ENCODE measurements at regions not wholly inside any gene's neighbourhood (a gene's known extent, or its start where the extent isn't known, plus 50 kb on each side); places are given as distances from the start of the nearest gene placed in this dataset.
"Not testable (repeated sequence)": the region's sequence is repeated elsewhere in the genome, so short reads cannot be mapped to it uniquely, and the experiment has no call there.

DNA sequence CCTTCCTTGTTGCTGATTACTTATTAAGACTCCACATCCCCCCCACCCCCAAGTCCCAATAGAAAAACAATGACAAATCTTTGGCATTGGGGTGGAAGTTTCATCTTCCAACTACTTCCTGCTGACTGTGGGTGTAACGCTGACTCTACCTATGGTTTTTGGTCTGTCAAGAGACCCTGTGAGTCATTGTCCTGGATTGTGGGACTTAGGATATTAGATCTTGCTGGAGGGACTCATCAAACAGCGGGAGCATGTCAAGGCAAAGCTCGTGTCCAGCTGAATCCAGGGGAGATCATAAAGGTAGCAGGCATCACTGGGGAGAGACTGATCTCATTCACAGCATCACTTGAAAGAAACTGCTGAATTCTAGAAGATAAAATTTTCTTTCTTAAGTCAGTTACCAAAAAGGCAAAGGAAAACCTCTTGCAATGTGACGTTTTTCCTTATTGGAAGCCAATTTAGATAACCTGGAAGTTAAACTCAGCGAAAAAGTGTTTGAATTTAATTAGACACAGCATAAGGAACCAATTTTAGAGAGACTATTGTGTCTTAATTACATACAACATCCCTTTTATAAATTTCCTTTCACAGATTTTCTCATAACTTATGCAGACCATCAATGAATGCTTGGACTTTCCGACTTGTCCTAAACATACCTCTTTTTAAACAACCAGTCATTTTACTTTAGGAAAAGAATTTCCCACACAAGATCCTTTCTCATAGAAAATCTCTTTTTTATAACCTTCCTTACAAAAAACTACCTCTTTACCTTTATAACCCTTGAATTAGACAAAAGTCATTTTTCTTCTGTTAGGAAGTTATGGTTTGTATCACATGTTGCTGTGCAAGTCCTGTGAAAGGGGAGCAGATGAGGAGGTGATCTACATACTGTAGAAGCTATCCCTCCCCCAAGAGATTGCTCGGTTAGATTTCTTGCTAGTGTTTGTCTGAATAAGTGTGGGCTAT lies 94.6 kb upstream of the SCAF11 start:
- DNase-seq = no peak

DNA sequence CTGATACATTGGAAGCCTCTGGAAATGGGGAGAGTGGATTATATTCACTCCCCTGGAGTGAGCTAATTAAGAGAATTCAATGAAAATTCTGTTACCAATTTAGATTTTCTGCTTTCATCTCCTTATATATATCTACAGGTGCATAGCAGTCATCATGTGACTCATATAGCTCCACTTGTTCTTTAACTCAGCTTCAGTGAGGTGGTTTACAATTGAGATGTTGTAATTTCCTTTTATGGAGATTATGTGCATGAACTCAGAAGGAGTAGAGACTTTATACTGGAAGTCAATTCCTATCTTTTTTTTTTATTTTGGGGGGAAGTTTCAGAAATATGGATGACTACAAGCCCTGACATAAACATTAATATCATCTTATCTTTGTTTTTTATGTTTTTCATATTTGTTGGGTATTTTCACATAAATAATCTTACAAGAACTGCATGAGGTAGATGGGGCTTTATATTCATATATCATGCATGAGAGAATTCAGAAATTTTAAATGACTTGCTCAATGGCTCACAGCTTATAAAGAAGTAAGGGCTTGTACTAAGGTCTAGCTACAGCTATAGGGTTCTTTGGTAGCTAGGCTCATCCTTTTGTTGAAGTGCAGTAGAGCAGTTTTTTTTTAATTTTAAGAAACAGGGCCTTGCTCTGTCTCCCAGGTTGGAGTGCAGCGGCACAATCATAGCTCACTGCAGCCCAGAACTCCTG lies 92.3 kb upstream of the SCAF11 start:
- DNase-seq = no peak

DNA sequence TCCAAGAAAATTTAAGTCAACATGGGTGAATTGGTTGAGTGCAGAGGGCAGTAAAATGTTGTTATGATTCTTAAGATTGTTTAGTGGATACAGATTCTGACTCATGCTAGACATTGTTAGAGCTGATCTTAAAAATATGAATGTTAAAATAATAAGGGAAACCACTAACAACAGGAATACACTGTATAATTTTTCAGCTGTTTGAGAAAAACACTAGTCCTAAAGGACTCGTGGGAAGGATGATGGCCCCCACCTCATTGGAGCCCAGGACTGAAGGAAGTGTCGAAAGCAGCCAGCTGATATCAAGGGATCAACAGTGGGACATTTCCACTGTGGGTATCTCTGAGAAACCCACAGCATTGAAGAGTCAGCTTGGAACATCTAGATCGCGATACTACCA lies 82.9 kb upstream of the SCAF11 start:
- DNase-seq = no peak

DNA sequence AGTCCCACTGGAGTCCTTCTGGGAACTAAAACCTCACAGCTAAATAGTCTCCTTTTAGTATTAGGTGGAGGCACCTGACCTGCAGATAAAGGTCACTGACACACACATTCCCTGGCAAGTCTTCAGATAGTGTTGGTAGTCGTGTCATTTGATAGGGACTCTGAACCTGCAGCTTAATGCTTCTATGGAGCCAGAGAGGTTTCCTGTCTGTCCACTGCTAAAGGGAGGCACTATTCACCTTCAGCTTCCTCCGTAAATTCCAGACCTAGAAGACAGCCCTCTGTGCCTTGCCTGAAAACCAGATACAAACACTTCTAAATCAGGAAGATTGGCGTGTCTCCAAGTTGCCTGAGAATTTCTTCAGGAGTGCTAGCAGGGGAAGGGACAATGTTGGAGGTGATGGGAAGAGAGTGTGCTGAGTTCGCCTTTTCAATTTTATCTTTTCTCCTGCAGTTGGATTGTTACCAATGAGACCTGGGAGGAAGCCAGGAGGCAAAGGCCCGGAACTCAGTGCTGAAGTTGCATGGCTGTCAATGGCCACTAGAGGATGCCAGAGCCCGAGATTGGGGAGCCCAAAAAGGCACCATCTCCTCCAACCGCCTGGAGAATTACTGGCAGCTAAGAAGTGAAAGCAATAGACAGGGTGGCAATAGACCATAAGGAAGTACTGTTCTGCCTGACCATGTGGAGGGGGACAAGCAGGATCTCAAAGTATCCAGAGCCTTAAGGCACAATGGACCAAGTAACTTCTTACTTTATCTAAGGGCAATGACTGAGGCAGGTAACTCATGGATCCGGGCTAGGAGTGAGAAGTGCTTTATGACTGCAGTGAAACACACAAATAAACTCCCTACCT lies 81.6 kb upstream of the SCAF11 start:
- peak; percentile 62 to 67 for DNase-seq

DNA sequence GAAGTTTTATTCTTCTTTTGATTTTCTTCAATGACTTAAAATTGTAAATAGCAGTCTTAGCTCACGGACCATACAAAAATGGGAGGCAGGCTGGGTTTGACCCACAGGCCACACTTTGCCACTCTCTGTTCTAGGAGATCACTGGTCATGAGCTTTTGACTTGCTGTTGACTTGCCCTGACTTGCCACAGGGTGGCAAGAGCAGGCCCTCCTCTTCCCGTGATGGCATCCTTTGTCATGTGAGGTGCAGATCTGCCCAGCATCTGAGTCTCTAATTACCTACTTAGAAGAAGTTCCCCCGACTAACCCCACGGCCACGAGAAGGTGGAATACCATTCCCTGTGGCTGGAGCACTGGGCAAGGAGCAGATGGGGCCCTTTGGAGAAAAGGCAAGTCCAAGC lies 81.0 kb upstream of the SCAF11 start:
- no peak for DNase-seq

DNA sequence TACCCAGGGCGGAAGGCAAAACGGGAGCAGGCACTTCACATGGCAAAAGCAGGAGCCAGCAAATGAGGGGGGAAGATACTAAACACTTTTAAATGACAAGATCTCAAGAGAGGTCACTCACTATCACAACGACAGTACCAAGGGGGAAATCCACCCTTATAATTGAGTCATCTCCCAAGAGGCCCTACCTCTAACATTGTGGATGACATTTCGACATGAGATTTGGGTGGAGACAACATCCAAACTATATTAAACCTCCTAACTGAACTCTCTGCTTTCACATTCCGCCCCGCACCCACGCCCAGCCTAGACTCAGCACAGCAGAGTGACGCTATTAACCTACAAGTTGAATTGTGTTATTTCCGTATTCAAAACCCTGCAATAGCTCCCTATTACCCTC lies 76.7 kb upstream of the SCAF11 start:
- DNase-seq = no peak

DNA sequence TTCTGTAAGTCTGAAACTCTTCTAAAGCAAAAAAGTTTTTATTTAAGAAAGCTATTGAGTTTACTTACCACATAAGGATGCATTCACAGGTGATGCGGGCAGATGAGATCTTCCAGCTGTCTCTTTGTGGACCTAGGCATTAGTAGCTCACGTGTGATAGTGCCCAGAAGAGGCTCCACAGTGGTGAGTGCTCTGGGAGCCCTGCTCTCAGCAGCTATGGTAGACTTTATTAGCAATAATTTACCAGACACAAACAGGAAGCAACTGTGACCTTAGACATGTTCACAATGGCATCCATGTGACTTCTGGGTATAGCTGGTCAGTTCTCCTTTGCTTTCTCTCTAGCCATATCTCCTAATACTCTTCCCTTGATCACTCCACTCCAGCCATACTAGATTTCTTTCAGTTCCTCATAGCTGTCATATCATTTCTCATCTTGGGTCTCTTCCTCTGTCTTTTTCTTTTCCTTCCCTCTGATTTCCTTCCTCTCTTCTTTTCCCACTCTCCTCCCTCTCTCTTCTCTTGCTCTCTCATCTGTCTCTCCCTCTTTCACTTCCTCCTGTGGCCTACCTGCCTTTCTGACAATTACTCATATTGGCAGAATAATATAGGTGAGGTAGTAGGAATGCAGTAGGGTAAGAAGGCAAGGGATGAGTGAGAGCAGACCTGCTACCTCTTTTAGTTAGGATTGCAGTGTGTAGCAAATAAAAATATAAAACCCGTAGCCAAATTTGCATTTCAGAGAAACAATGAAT lies 75.2 kb upstream of the SCAF11 start:
- no peak for DNase-seq

DNA sequence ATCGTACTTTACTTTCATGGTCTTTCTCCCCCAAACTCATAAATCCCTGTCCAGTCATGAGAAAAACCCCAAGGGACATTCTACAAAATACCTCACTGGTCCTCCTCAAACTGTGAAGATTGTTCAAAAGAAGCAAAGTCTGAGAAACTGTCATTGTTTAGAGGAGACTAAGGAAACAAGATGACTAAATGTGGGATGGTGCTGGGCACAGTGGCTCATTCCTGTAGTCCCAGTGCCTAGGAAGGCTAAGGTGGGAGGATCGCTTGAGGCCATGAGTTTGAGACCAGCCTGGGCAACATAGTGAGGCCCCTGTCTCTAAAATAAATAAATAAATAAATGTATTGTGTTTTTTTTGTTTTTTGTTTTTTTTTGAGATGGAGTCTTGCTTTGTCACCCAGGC lies 74.2 kb upstream of the SCAF11 start:
- no peak for DNase-seq

DNA sequence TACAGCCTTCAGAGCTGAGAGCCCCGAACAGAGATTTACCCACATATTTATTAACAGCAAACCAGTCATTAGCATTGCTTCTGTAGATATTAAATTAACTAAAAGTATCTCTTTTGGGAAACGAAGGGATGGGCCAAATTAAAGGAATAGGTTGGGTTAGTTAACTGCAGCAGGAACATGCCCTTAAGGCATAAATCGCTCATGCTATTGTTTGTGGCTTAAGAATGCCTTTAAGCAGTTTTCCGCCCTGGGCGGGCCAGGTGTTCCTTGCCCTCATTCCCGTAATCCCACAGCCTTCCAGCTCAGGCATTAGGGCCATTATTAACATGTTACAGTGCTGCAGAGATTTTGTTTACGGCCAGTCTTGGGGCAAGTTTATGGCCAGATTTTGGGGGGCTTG lies 68.3 kb upstream of the SCAF11 start:
- DNase-seq = not testable (repeated sequence)

DNA sequence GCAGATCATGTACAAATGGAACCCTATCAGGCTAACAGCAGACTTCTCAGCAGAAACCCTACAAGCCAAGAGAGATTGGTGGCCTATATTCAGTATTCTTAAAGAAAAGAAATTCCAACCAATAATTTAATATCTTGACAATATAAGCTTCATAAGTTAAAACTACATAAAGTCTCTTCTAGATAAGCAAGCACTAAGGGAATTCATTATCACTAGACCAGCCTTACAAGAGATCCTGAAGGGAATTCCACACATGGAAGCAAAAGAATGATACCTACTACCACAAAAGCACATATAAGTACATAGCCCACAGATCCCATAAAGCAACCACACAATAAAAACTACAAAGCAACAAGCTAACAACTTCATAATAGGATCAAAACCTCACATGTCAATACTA lies 60.4 kb upstream of the SCAF11 start:
- DNase-seq = no peak

DNA sequence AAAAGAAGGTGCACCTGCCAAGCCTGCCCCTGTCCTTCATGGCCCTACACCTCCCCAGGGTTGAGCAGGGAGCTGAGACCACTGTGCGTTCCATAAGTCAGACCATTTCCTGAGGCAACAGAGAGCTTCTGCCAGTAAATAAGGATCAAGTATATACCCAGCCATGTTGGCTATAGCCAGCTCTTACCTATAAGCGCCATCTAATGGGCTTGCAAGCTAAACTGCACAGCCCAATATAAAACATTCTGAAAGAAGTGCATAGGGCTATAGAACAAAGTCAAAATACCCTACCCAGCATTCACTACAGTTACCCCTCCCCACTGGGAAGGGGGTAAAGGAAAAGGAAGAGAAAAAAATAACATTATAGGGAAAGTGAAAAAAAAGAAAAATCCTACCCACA lies 59.3 kb upstream of the SCAF11 start:
- DNase-seq = no peak

DNA sequence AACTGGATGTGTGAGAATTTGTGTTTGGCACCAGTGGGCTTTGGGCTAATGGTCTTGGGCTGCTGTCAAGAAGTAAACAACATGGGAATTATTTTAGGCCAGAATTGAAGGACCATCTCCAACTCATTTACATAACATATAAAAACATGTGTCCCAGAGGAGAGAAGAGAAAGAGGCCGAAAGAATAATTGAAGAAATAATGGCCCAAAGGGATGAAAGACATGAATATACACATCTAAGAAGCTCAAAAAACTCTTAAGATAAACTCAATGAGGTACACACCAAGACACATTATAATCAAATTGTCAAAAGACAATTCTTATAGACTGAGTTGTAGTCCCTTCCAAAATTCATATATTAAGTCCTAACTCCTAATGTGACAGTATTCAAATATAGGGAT lies 56.1 kb upstream of the SCAF11 start:
- DNase-seq = no peak

DNA sequence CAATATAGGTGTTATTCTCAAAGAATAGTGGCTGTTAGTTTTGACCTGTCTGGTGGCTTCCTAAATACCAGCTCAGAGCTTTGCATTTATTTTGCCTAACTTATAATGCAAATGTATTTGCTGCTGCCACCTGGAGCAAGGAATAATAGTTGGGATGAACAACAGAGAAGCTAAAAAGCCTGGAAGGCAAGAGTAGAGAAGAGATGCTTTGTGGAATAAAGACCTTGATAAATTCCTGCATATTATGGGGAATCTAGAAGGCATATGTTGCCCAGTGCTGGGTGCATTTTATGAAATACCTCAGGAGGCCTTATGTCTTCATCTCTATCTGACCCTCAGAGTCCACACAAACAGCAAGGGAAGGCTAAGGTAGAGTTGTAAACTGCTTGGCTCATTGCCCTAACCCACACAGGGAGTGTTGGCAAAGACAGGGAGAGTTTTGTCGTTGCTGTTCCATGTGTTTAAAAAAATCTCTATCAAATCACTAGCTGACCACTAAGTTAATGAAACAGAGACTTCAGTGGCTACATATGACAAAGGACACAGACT lies 53.7 kb upstream of the SCAF11 start:
- DNase-seq = no peak
